BJ (cell line): ENCODE measurements at regions not wholly inside any gene's neighbourhood (a gene's known extent, or its start where the extent isn't known, plus 50 kb on each side); places are given as distances from the start of the nearest gene placed in this dataset.
"Not testable (repeated sequence)": the region's sequence is repeated elsewhere in the genome, so short reads cannot be mapped to it uniquely, and the experiment has no call there.

Source experiments
- CTCF ChIA-PET: fragments of 350-600 bp; formaldehyde crosslinking; extraction: SDS; loops from one replicate; lab custom pipeline; 2021; ENCODE audit warnings: antibody characterized with exemption, inconsistent platforms; lab: Yijun Ruan, JAX
- POLR2A ChIA-PET: fragments of 300-600 bp; sonication (Branson Sonifier 250); formaldehyde crosslinking; extraction: SDS; loops from one replicate; lab custom pipeline; 2021; ENCODE audit warnings: antibody characterized with exemption; lab: Charles Lee
- DNase-seq: peaks from one replicate; pipeline ENCODE4 v3.0.0-alpha.2; 2011; ENCODE audit warnings: low read depth
- H3K27me3 ChIP-seq: 2 replicates; pipeline ENCODE4 v1.6.0; 2011; ENCODE audit warnings: low read length; ENCODE audit not compliant: control insufficient read depth, insufficient read depth
- H3K36me3 ChIP-seq: 2 replicates; pipeline ENCODE4 v1.5.1; 2011; ENCODE audit warnings: low read length; ENCODE audit not compliant: control insufficient read depth, insufficient read depth
- H3K4me3 ChIP-seq: 2 replicates; pipeline ENCODE4 v1.5.1; 2011; ENCODE audit warnings: low read depth, mild to moderate bottlenecking, control low read depth, low read length
- CTCF ChIP-seq: IDR thresholded peaks from 2 replicates; pipeline ENCODE4 v1.5.1; 2011; ENCODE audit warnings: low read depth, mild to moderate bottlenecking, control low read depth, inconsistent platforms, low read length, moderate library complexity; ENCODE audit not compliant: insufficient read depth

GRCh38 chr16:19967963-19968362 lies 83.3 kb upstream of the GPRC5B start:
- POLR2A ChIA-PET = no interaction called here
- TF ChIP-seq CTCF = no peak
- H3K27me3 ChIP-seq = no peaks in the 10 kb centered on the region
- CTCF ChIA-PET = no interaction called here
- no peak for DNase-seq
- H3K4me3 ChIP-seq = no peak overlapping the region
- H3K36me3 ChIP-seq = no peaks in the 10 kb centered on the region

- Histone ChIP-seq H3K36me3 (no peaks in the 10 kb centered on the region), H3K27me3 (no peaks in the 10 kb centered on the region), H3K4me3 (no peak overlapping the region)
- no peak for DNase-seq
- POLR2A ChIA-PET = no interaction called here
- CTCF ChIA-PET = no interaction called here
- TF ChIP-seq CTCF = no peak
These were observed 82.9 kb upstream of the GPRC5B start for GRCh38 chr16:19967561-19967960.

- no peak for DNase-seq
- Histone ChIP-seq H3K4me3 (no peak overlapping the region), H3K27me3 (no peaks in the 10 kb centered on the region), H3K36me3 (no peaks in the 10 kb centered on the region)
- ChIA-PET POLR2A (no interaction called here), CTCF (no interaction called here)
- no peak for TF ChIP-seq CTCF
These were observed 78.7 kb upstream of the GPRC5B start for GRCh38 chr16:19963301-19963700.

GRCh38 chr16:19960183-19960582 lies 75.5 kb upstream of the GPRC5B start:
- CTCF ChIA-PET = no interaction called here
- no peak overlapping the region for H3K4me3 ChIP-seq
- POLR2A ChIA-PET = no interaction called here
- H3K36me3 ChIP-seq = no peaks in the 10 kb centered on the region
- no peak for DNase-seq
- no peaks in the 10 kb centered on the region for H3K27me3 ChIP-seq
- no peak for TF ChIP-seq CTCF

GRCh38 chr16:19959736-19960135 lies 75.1 kb upstream of the GPRC5B start:
- DNase-seq = no peak
- H3K36me3 ChIP-seq = no peaks in the 10 kb centered on the region
- no peaks in the 10 kb centered on the region for H3K27me3 ChIP-seq
- POLR2A ChIA-PET = no interaction called here
- no peak for TF ChIP-seq CTCF
- no peak overlapping the region for H3K4me3 ChIP-seq
- CTCF ChIA-PET = interaction anchor here (0.5 kb wide), 1 partner anchor 383 kb away, joined by 3 read pairs; no protein-coding TSS in a partner anchor

- H3K4me3 ChIP-seq, POLR2A ChIA-PET, H3K36me3 ChIP-seq, CTCF ChIA-PET, H3K27me3 ChIP-seq, DNase-seq: not testable (repeated sequence)
These were observed 71.2 kb upstream of the GPRC5B start for GRCh38 chr16:19955896-19956295.

- H3K4me3 ChIP-seq, H3K27me3 ChIP-seq, DNase-seq, POLR2A ChIA-PET, CTCF ChIA-PET, H3K36me3 ChIP-seq: not testable (repeated sequence)
These were observed 70.4 kb upstream of the GPRC5B start for GRCh38 chr16:19955084-19955483.
